Left lung (tissue), 4 donors: ENCODE measurements at regions not wholly inside any gene's neighbourhood (a gene's known extent, or its start where the extent isn't known, plus 50 kb on each side); places are given as distances from the start of the nearest gene placed in this dataset.
A peak's percentile ranks its signal among the peaks of the same experiment; 100 is the strongest.

Source experiments
- ATAC-seq: fragments of 200-7000 bp; cut with Tn5 transposase; one replicate; pipeline ENCODE4 v1.9.1; 2020; ENCODE audit warnings: moderate library complexity
- DNase-seq, 4 donors: peaks; one replicate each; pipeline ENCODE4 v3.0.0-alpha.2; 2013 to 2020
- H3K27ac ChIP-seq, 2 donors: fragments of 200-600 bp; sonication (generic) in 1 of 2; one replicate each; pipeline versions ENCODE4 v1.5.0 to v1.8.0; 2020 to 2021
- H3K27me3 ChIP-seq, 2 donors: fragments of 200-600 bp; sonication (generic) in 1 of 2; one replicate each; pipeline versions ENCODE4 v1.5.0 to v1.8.0; 2020 to 2021
- H3K36me3 ChIP-seq, 2 donors: fragments of 200-600 bp; sonication (generic) in 1 of 2; one replicate each; pipeline versions ENCODE4 v1.5.0 to v1.8.0; 2020 to 2021
- H3K4me1 ChIP-seq, 2 donors: fragments of 200-600 bp; one replicate each; pipeline ENCODE4 v1.8.0; 2021
- H3K4me3 ChIP-seq, 2 donors: fragments of 200-600 bp; sonication (generic) in 1 of 2; one replicate each; pipeline versions ENCODE4 v1.5.0 to v1.8.0; 2020 to 2021; ENCODE audit warnings: mild to moderate bottlenecking in 1 of 2
- H3K9me3 ChIP-seq, 2 donors: fragments of 200-600 bp; sonication (generic) in 1 of 2; one replicate each; pipeline versions ENCODE4 v1.5.0 to v1.8.0; 2020 to 2021
- CTCF ChIP-seq, 2 donors: fragments of 200-600 bp; sonication (generic) in 1 of 2; IDR thresholded peaks; one replicate each; pipeline versions ENCODE4 v1.5.0 to v1.8.0; 2021; ENCODE audit warnings: antibody characterized with exemption in 2 of 2
- intact Hi-C, 2 donors: fragments of 100-400 bp; cut with DNase I; formaldehyde crosslinking; loops; one replicate each; pipeline versions ENCODE4 v1.11.2 to v1.14.2; 2022
- donor health status: DM: no; HTN: yes; CAD: no.
- donor health status: DM: no; HTN: no; CAD: no.

- no peak overlapping the region for H3K4me3 ChIP-seq
- intact Hi-C loops = no loop called here
- no peak for ATAC-seq
Observed at GRCh38 chr5:99248066-99248465, 319.3 kb upstream of the CHD1 start.

GRCh38 chr5:99247346-99247745 lies 318.5 kb upstream of the CHD1 start:
- no peaks in the 10 kb centered on the region for H3K9me3 ChIP-seq
- H3K27me3 ChIP-seq = no peaks in the 10 kb centered on the region
- H3K27ac ChIP-seq = no peak overlapping the region
- no peaks in the 10 kb centered on the region for H3K4me1 ChIP-seq
- DNase-seq (no peak), ATAC-seq (no peak)
- TF ChIP-seq CTCF (IDR thresholded peaks at IDR 0.05) = no peak
- H3K4me3 ChIP-seq = no peak overlapping the region
- intact Hi-C loops = no loop called here
- H3K36me3 ChIP-seq = no peaks in the 10 kb centered on the region

More at GRCh38 chr5:99248066-99248465, 319.3 kb upstream of the CHD1 start:
- Histone ChIP-seq H3K4me1 (no peaks in the 10 kb centered on the region), H3K9me3 (no peaks in the 10 kb centered on the region), H3K27ac (no peak overlapping the region), H3K36me3 (no peaks in the 10 kb centered on the region), H3K27me3 (no peaks in the 10 kb centered on the region)
- no peak for DNase-seq
- TF ChIP-seq CTCF (IDR thresholded peaks at IDR 0.05) = no peak

GRCh38 chr5:99243111-99243510 lies 314.3 kb upstream of the CHD1 start:
- ATAC-seq = no peak
- H3K27me3 ChIP-seq = no peaks in the 10 kb centered on the region
- no peak overlapping the region for H3K4me3 ChIP-seq

GRCh38 chr5:99239826-99240360 lies 311.1 kb upstream of the CHD1 start:
- no peaks in the 10 kb centered on the region for H3K27me3 ChIP-seq
- intact Hi-C loops = no loop called here
- no peaks in the 10 kb centered on the region for H3K4me1 ChIP-seq
- peak; percentile 18 for ATAC-seq
- H3K27ac ChIP-seq = no peak overlapping the region
- peak in 1 of 4 donors; percentile 10 for DNase-seq
- H3K4me3 ChIP-seq = no peak overlapping the region
- H3K36me3 ChIP-seq = no peaks in the 10 kb centered on the region
- TF ChIP-seq CTCF (IDR thresholded peaks at IDR 0.05) = no peak
- no peaks in the 10 kb centered on the region for H3K9me3 ChIP-seq

More at GRCh38 chr5:99243111-99243510, 314.3 kb upstream of the CHD1 start:
- no peaks in the 10 kb centered on the region for H3K9me3 ChIP-seq
- DNase-seq = no peak
- H3K4me1 ChIP-seq = no peaks in the 10 kb centered on the region
- H3K27ac ChIP-seq = no peak overlapping the region
- TF ChIP-seq CTCF (IDR thresholded peaks at IDR 0.05) = no peak
- intact Hi-C loops = no loop called here
- H3K36me3 ChIP-seq = no peaks in the 10 kb centered on the region

GRCh38 chr5:99191206-99191745 lies 262.5 kb upstream of the CHD1 start:
- ATAC-seq = no peak
- intact Hi-C loops = no loop called here
- H3K9me3 ChIP-seq = no peaks in the 10 kb centered on the region
- no peak for TF ChIP-seq CTCF (IDR thresholded peaks at IDR 0.05)
- no peaks in the 10 kb centered on the region for H3K4me1 ChIP-seq
- no peak overlapping the region for H3K4me3 ChIP-seq
- DNase-seq = no peak
- H3K27me3 ChIP-seq = no peaks in the 10 kb centered on the region
- H3K27ac ChIP-seq = no peak overlapping the region
- H3K36me3 ChIP-seq = no peaks in the 10 kb centered on the region
